ENCODE measurements at regions not wholly inside any gene's neighbourhood (a gene's known extent, or its start where the extent isn't known, plus 50 kb on each side); places are given as distances from the start of the nearest gene placed in this dataset.

GRCh38 chr15:25972141-25972675 lies 109.1 kb upstream of the ATP10A start:
- Histone ChIP-seq H3K36me3 (ENCODE audit: control insufficient read depth, insufficient read depth, low read length) (no peaks in the 10 kb centered on the region), H3K4me3 (replicated peaks; ENCODE audit: low read depth, low read length) (no peak overlapping the region), H3K27me3 (replicated peaks; ENCODE audit: control insufficient read depth, insufficient read depth, low read length) (no peaks in the 10 kb centered on the region)
- DNase-seq (ENCODE audit: extremely low read depth, insufficient read length), result no peak
- no peak for TF ChIP-seq CTCF (IDR thresholded peaks at IDR 0.05; ENCODE audit: insufficient read depth, low read length, poor library complexity, severe bottlenecking)

GRCh38 chr15:25971053-25971452 lies 107.9 kb upstream of the ATP10A start:
- no peaks in the 10 kb centered on the region for H3K36me3 ChIP-seq (ENCODE audit: control insufficient read depth, insufficient read depth, low read length)
- no peaks in the 10 kb centered on the region for H3K27me3 ChIP-seq (replicated peaks; ENCODE audit: control insufficient read depth, insufficient read depth, low read length)
- H3K4me3 ChIP-seq (replicated peaks; ENCODE audit: low read depth, low read length), result no peak overlapping the region
- no peak for DNase-seq (ENCODE audit: extremely low read depth, insufficient read length)
- no peak for TF ChIP-seq CTCF (IDR thresholded peaks at IDR 0.05; ENCODE audit: insufficient read depth, low read length, poor library complexity, severe bottlenecking)

- Histone ChIP-seq H3K27me3 (replicated peaks; ENCODE audit: control insufficient read depth, insufficient read depth, low read length) (no peaks in the 10 kb centered on the region), H3K4me3 (replicated peaks; ENCODE audit: low read depth, low read length) (no peak overlapping the region), H3K36me3 (ENCODE audit: control insufficient read depth, insufficient read depth, low read length) (no peaks in the 10 kb centered on the region)
- TF ChIP-seq CTCF (IDR thresholded peaks at IDR 0.05; ENCODE audit: insufficient read depth, low read length, poor library complexity, severe bottlenecking), result no peak
- DNase-seq (ENCODE audit: extremely low read depth, insufficient read length), result no peak
These were observed 106.8 kb upstream of the ATP10A start for GRCh38 chr15:25969886-25970285.

GRCh38 chr15:25967116-25967515 lies 104.0 kb upstream of the ATP10A start:
- no peak for TF ChIP-seq CTCF (IDR thresholded peaks at IDR 0.05; ENCODE audit: insufficient read depth, low read length, poor library complexity, severe bottlenecking)
- DNase-seq (ENCODE audit: extremely low read depth, insufficient read length), result no peak
- no peaks in the 10 kb centered on the region for H3K27me3 ChIP-seq (replicated peaks; ENCODE audit: control insufficient read depth, insufficient read depth, low read length)

GRCh38 chr15:25965326-25965725 lies 102.2 kb upstream of the ATP10A start:
- no peak for DNase-seq (ENCODE audit: extremely low read depth, insufficient read length)
- no peak overlapping the region for H3K4me3 ChIP-seq (replicated peaks; ENCODE audit: low read depth, low read length)
- no peak for TF ChIP-seq CTCF (IDR thresholded peaks at IDR 0.05; ENCODE audit: insufficient read depth, low read length, poor library complexity, severe bottlenecking)
- no peaks in the 10 kb centered on the region for H3K36me3 ChIP-seq (ENCODE audit: control insufficient read depth, insufficient read depth, low read length)
- no peaks in the 10 kb centered on the region for H3K27me3 ChIP-seq (replicated peaks; ENCODE audit: control insufficient read depth, insufficient read depth, low read length)

More at GRCh38 chr15:25967116-25967515, 104.0 kb upstream of the ATP10A start:
- Histone ChIP-seq H3K4me3 (replicated peaks; ENCODE audit: low read depth, low read length) (no peak overlapping the region), H3K36me3 (ENCODE audit: control insufficient read depth, insufficient read depth, low read length) (no peaks in the 10 kb centered on the region)

- TF ChIP-seq CTCF (IDR thresholded peaks at IDR 0.05; ENCODE audit: insufficient read depth, low read length, poor library complexity, severe bottlenecking), result no peak
These were observed 97.1 kb upstream of the ATP10A start for GRCh38 chr15:25960273-25960672.

More at GRCh38 chr15:25960273-25960672, 97.1 kb upstream of the ATP10A start:
- Histone ChIP-seq H3K36me3 (ENCODE audit: control insufficient read depth, insufficient read depth, low read length) (no peaks in the 10 kb centered on the region), H3K4me3 (replicated peaks; ENCODE audit: low read depth, low read length) (no peak overlapping the region), H3K27me3 (replicated peaks; ENCODE audit: control insufficient read depth, insufficient read depth, low read length) (no peaks in the 10 kb centered on the region)
- no peak for DNase-seq (ENCODE audit: extremely low read depth, insufficient read length)
